ENCODE measurements at regions not wholly inside any gene's neighbourhood (a gene's known extent, or its start where the extent isn't known, plus 50 kb on each side); places are given as distances from the start of the nearest gene placed in this dataset.

DNA sequence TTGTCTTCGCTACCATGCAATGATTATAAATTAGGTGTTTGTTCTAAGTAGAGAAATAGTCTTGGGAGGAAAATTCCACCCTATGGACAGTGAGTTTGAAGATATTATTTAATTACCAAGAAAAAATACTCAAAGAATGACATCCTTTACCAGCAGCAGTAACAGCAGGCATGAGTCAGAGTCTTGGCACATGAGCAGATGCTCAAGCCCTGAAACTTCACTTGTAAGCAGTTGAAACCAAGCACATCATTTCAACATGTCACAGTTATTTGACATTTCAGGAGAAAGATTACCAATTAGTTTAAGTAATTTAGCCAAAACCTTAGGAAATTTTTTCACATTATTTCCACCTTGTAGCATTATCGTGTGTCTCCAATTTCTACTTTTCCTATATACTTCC is 99.2 kb downstream of the C12orf50 start:
- no peak for DNase-seq (ENCODE audit: low read depth)

DNA sequence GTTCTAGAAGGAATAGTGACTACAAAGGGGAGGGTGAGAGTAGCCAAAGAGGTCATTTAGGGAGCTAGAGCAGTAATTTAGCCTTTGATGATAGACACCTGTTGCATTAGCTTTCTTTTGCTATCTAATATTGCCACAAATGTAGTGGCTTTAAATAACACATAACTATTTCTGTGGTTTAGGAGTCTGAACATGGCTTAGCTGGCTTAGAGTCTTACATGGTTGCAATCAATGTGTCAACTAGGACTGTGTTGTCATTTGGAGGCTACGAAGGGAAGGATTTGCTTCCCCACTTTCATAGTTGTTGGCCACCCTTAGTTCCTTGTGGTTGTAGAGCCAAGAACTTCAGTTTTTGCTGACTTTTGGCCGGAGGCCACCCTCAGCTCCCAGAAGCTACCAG is 99.9 kb downstream of the C12orf50 start:
- no peak for DNase-seq (ENCODE audit: low read depth)

DNA sequence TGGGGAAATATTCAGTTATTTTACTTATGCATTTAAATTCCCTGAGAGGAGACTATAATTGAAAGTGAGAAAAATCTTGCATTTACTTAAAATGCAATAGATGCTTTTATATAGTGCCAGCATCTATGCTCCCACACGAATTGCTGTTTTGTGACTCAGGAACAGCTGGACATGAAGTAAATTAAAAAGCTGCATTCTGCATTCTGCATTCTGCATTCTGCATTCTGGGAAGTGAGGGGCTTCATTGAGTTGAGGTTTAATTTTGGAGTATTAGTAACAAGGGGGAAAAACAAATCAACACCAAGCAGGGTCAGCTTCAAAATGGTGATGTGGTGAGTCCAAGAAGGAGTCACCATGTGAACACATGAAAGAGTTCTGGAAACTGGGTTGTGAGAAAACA is 101.2 kb downstream of the C12orf50 start:
- no peak for DNase-seq (ENCODE audit: low read depth)

DNA sequence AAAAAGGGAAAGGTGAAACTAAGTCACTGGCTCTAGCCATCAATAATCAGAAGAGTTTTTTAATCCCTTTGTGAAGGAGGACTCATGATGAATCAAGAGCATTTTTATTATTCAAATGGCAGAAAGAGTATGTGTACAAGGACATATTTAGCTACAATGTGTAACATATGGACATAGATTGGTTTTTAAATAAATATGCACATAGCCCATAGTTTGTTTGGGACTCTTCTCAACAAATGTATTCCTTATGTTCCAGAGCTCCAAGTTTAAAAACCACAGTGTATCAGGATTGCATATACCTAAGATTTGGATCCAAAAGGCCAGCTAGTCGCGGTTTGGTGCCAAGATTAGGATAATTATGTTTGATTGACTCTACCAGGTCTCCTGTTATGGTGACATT is 104.2 kb downstream of the C12orf50 start:
- DNase-seq (ENCODE audit: low read depth): no peak

DNA sequence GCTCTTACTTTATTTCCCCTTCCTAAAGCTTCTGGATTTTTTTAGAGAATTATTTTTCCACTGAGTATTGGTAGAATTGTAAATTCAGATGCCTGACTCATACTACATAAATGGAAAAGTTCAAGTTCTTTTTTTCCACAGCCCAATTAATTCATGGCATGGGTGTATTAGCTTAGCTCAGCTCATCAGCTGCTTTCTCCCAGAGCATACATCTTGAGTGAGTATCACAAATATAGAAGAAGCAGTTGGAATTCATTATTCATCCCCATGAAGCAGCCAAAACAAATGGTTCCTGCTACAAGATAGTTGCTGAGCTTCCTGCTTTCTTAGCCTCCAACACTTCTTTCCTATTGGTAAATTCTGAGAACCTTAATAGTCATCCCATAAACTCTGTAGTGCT is 105.1 kb downstream of the C12orf50 start:
- no peak for DNase-seq (ENCODE audit: low read depth)

DNA sequence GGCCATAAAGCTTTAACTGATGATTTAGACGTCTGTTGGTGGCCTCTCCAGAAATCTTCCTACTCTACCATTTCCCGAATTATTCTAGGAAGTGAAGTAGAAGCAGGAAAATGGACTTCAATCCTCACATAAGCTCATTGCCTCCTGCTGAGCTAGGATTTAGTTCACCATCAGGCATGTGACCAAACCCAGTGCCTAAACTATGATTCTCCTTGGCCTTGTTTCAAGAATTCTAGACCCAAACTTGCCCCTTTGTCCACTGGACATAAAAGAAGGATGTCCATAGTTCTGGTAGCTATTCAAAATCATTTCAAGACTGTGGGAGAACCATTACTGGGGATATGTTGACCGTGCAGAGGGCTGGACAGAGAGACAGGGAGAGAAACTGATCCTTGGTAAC is 105.8 kb downstream of the C12orf50 start:
- DNase-seq (ENCODE audit: low read depth): no peak

DNA sequence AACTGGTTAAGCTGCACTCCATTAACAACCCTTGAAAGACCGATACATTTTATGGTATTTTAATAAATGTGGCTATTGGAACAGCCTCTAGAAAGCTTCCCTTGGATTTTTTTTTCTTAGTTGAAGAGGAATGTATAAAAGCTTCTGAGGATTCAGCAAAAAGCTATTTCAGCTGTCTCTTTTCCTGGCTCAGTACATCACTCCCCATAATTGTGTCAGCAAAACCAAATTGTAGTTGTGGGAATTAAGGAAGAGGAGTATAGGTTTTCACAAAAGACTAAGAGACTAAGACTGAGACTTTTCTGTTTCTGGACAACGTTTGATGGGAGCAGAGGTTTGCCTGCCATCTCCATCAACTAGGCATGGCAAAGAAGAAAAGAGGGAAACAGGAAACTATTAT is 106.5 kb downstream of the C12orf50 start:
- no peak for DNase-seq (ENCODE audit: low read depth)

DNA sequence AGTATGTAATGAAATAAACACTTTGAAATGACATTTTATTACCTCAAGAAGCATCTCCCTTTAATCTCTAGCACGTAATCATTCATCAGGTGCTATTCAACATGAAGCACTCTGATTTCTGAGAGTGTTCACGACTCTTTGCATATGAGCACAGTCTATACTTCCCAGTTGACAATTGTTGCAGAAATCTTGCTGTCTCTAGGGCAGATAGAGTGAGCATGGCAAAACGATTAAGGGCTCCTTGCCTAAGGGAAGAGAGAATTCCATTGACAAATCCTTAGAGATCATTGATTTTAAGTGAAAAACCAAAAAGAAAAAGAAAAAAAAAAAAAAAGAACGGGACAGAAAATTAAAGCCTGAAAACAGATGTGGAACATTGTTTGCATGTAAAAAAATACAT is 107.6 kb downstream of the C12orf50 start:
- no peak for DNase-seq (ENCODE audit: low read depth)

DNA sequence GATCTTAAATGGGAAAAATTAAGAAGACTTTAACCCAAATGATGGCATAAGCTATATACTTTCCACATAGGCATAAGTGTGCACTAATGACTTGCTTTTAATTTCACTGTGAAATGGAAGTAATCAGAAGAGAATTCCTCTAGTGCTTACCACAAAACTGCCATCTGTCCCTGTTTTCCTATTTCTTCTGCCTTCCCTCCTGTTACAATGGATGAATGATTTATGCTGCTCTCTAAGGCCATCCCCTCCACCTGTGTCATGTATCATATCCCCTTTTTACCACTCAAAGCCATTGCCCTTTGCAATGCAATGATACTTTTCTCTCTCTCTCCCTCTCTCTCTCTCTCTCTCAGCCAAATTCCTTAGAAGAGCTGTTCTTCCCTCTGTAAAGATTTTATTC is 109.1 kb downstream of the C12orf50 start:
- no peak for DNase-seq (ENCODE audit: low read depth)

DNA sequence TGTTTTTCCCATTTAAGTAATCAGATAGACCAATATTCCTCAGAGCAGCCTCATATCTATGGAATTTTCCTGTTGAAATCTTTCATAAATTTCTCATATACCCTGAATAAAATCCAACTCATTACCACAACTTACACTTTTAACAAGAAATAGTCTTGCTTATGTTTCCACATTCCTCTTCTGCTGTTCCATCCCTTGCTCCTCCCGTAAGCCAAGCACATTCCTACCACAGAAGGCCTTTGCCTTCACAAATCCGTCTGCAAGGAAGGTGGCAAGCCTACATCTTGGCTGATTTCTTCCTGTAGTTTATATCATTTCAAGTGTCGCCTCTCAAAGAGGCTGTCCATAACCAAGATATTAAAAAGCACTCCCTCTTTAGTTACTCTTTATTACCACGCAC is 127.7 kb downstream of the C12orf50 start:
- no peak for DNase-seq (ENCODE audit: low read depth)

DNA sequence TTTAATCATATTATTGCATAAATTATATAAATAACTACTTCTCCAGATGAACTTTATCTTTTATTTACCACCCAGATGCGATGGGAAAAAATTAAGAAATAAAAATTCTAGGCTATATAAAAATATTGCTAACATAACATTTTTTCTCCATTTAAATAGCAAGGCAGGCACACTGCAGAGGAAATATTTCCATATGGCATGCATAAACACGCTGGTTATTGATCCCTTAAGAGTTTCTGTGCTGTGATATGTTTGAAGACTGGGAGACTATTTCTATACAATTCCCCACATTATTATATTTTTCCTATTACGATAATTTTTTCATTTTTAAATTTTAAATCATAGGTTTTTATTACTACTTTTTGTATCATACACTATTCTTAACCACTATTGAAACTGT is 131.5 kb downstream of the C12orf50 start:
- DNase-seq (ENCODE audit: low read depth): no peak

DNA sequence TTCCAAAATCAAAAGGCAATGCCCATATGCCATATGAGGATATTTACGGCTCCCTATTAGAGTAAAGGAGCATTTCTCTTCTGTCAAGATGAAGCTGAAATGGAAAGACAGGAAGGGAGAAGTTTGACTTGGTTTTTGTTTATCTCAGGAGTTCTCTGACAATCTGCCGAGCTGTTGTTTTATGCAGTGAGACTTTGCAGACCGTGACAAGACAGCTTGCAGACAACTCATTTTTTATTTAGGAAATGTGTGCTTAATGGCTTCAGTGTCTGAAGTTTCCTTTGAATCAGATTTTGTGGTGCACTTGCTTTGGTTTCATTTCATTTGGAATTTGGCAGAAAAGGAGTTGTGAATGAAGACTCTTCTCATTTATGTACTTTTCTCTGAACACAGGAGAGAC is 145.4 kb downstream of the C12orf50 start:
- no peak for DNase-seq (ENCODE audit: low read depth)

DNA sequence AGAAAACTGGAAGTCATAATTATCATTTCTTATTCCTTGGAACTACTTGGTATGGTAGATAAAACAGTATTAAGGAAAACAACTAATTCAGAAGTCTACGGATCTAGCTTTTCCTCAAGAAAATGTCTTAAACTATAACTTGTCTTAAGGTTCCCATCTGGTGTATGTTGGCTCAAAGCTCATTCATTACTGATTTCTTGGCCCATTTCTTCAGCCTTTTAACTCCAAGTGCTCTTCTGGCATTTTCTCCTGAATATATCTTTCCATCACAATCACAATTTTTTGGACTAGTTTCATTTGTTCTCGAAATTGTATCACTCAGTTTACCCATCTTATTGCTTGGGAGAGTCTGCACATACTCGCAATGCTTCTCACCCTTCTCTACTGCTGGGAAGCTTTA is 150.1 kb downstream of the C12orf50 start:
- no peak for DNase-seq (ENCODE audit: low read depth)

DNA sequence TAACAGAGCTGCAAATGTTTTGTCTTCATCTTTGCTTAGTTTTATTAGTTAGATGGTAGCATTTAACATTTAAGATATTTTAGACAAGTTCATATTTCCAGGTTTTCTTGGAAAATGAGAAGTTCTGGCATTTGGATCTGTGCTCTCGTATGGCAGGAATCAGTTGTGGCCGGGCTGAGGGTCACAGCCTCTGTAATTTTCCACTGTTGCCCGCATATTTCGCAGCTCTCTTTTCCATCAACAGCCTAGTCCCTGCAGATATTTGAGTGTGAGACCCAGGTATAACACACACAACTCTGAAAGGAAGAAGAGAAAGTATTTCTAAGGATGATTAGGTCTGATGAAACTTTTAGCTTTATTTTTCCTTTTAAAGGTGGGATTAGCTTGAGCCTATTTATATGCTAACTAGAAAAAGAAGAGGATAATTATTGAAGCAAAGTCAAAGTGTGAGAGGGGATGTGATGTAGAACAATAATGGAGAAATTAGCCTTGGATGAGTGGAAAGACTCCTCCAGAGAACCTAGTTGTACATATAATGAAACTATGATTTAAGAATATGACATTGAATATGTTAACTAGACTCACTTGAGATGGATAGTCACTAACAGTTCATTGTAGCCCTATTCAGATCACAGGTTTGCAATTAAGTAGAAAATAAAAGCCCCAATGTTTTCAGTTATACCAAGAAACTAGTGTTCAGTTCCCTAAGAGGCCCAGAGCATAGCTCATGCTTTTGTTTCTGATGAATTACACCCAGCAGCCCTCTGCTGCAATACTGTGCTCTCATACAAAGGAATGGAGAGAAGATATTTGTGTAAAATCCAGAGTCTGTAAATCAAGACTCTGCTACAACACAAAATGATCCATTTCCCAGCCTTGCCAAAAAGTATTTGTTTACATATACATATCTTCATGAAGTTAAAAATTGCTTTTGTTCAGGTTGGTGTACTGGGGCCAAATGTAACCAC is 158.4 kb downstream of the C12orf50 start:
- DNase-seq (ENCODE audit: low read depth): no peak

DNA sequence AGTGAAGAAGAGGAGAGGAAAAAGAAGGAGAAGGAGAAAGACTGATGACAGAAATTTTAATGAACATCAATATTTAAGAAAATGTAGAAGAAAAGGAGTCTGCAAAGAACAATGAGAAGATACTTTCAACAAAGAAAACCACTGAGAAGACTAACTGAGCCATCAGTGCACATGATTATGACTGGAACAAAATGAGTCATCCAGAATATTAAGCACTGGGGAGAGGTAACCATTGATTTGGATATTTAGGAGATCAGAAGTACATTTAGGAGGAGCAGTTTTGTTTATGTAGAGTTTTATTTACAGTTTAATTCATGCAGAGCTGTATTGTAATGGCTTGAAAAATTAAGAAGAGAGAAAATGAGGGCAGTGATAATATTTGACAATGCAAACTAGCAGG is 159.1 kb downstream of the C12orf50 start:
- no peak for DNase-seq (ENCODE audit: low read depth)

DNA sequence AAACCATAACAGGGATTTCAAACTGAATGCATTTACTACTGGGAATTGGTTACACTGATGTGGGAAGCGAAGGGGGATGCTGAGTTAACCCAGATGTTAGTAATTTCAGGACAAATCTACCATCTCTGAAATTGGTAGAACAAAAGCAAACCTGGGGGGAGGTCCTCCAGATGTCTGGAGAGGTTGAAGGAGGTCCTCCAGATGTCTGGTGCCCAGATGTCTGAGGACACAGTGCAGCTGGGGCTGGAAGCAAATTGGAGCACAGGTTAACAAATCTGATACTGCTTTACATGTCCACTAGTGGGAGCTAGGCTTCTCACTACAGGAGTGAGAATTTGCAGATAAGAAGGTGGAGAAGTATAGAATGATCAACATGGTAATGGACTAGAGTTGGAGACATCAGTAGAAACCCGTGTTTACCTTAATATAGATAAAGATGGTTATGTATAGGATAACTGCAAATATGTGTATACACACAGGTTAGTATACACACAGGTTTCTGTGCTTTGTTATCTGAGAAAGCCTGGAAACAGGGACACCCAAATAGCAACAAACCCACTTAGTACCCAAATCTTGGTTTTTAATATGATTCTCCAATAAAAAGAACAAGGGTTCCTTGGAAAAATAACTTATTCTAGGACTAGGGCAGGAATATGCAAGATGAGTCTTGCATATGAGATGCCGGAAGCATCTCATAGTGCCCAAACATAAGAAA is 162.5 kb downstream of the C12orf50 start:
- no peak for DNase-seq (ENCODE audit: low read depth)

DNA sequence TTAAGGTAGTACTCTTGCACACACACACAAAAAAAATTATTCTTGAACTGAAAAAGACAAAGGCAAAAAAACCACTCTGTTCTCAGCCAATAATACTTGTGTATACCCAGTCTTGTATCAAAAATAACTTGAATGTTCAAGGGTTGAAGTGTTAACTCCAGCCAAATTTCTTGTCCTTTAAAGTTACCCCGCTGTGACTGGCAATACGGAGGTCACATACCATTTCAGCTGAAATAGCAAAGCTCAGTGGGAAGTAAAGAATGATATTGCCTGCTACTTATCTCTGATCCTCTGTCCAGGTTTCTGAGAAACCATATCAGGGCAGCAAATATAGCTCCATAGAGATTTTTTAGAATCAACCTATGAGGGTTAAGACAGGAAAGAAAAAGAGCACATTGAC is 167.4 kb downstream of the C12orf50 start:
- no peak for DNase-seq (ENCODE audit: low read depth)

DNA sequence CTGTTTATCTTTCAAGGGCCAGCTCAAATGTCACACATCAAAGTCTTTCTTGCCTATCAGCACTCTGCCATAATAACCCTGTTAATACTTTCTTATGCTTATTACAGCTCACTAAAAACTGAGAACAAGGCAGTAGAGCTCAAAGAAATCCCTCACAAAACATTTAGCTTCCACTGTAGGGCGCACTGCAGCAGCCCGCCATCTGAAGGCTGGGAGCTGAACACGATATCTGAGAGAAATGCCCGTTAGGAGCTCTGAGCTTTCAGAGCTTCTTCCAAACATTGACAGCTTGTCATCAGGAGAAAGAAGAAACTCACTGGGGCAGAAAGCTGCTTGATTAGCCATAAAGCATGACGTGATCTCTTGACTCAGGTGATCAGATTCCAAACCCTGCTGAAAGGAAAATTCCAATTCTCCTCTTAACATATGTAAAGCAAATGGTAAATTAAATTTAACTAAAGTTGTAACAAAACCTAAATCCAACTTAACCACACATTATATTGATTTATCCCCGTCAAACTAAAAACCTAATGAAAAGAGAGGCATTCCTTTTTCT is 175.7 kb downstream of the C12orf50 start:
- no peak for DNase-seq (ENCODE audit: low read depth)

DNA sequence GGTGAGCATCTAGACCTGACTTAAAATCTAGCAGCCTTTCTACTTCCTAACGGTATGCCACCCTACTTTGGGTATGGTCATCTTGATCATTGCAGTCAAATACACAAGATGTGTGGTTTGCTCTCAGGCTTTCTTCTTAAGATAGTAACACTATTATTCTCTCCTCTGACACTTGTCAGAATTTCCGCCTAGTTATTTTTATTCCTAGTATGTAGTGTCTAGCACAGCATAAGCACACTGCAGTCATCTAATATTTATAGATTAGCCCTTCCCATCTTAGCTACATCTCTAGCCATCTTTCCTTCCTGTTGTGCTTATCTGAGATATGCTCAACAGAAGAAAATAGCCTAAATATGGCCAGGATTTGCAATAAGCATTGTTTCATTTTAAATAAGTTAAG is 180.1 kb downstream of the C12orf50 start:
- no peak for DNase-seq (ENCODE audit: low read depth)

DNA sequence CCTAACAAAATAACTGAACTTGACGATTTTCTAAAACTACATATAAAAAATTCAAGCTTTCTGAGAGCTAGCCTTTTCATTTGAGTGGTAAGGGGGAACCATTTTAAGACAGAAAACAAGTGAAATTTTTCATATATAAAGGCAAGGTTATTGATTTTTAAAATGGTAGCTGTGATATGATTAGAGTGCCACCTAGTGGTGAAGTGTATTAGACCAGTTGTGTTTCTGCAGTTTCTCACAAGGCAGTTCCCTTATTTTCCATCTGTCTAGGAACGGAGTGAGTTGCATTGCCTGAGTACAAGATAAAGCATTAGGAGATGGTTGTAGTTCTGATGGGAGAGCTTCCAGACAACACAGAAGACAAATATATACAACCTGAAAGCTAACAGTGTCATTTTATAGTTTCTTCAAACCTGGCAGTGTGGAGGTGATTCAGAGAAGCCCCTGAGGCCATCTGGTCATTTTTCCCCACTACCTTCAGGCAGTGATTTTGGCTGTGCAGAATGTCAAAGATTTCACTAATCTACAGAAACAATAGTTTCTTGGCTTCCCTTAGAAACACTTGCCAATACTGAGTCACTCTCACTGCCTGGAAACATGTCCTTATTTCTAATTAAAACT is 180.8 kb downstream of the C12orf50 start:
- DNase-seq (ENCODE audit: low read depth): no peak

DNA sequence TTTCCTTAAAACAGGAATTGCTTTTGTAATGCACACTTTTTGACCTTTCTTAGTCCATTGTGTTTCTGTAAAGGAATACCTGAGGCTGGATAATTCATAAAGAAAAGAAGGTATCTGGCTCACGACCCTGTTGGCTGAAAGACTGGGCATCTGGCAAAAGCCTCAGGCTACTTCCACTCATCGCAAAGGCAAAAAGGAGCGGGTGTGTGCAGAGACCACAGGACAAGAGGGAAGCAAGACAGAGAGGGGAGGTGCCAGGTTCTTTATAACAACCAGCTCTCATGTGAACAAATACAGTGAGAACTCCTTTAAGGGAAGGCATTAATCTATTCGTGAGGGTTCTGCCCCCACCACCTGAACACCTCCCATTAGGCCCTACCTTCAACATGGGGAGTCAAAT is 182.1 kb downstream of the C12orf50 start:
- DNase-seq (ENCODE audit: low read depth): no peak

DNA sequence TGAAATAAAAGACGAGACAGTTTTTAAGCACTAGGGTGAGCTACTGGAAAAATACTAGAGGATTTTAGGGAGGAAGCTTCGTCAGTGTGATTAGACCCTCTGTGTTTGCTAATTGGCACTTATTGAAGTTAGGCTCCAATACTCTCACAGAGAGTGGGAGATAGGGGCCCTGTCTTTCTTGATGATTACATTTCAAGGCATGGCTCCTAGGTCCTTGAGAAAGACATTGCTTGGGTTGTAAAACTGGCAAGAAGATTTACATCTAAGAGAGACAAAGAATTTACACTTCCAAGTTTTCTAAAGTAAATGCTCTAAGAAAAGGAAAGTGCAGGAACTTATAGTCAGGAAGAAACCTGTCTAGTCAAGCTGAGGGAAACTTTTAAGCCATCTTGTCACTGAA is 183.2 kb downstream of the C12orf50 start:
- DNase-seq (ENCODE audit: low read depth): no peak

DNA sequence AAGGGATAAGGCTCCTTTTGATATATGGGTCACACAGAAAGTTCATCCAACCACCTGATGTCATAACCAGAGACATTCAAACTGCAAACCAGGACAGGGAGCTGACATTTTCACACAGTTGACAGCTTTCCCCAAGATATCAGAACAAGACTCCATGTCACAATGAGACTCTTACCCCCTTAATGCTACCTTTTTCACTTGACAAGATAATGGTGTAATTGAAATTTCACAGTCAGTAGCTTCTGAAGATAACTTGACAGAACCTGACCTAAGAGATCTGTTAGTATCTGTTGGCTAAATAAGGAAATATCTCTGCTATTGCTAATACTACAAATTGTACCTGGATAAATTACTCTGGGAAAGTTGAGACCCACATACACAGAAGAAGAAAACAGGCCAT is 187.3 kb downstream of the C12orf50 start:
- DNase-seq (ENCODE audit: low read depth): no peak

Data from CMK (cell line).